HepG2 (cell line): ENCODE measurements at regions not wholly inside any gene's neighbourhood (a gene's known extent, or its start where the extent isn't known, plus 50 kb on each side); places are given as distances from the start of the nearest gene placed in this dataset.

Experiments used
- ASH2L ChIP-seq: fragments of 300-600, 200-600 bp; sonication (generic); IDR thresholded peaks from 2 replicates; pipeline ENCODE4 v1.7.0; 2017; ENCODE audit warnings: low read depth, mild to moderate bottlenecking, moderate library complexity, mixed read lengths, low read length; ENCODE audit not compliant: insufficient read length
- ATF3 ChIP-seq: sonication (generic); formaldehyde crosslinking; IDR thresholded peaks from 2 replicates; pipeline ENCODE4 v1.4.0; 2020; ENCODE audit warnings: missing genetic modification reagents
- CERS6 ChIP-seq: sonication (generic); formaldehyde crosslinking; IDR thresholded peaks from 2 replicates; pipeline ENCODE4 v1.5.0; 2020; ENCODE audit warnings: missing genetic modification reagents
- FOXA1 ChIP-seq, 2 experiments: fragments of 450-650 bp in 1 of 2; sonication (generic) in 1 of 2; formaldehyde crosslinking in 1 of 2; IDR thresholded peaks; 2 replicates each; pipeline versions ENCODE4 v1.4.0 to v1.6.1; 2016 to 2020; ENCODE audit warnings: missing genetic modification reagents in 1 of 2
- FOXA3 ChIP-seq: IDR thresholded peaks from 2 replicates; pipeline ENCODE4 v1.6.1; 2016; ENCODE audit warnings: missing genetic modification reagents, missing compliant biosample characterization
- SKI ChIP-seq: fragments of 450-650 bp; IDR thresholded peaks from one replicate; pipeline ENCODE4 v1.6.1; 2018; ENCODE audit warnings: mild to moderate bottlenecking; ENCODE audit not compliant: partially characterized antibody
- SMARCE1 ChIP-seq: fragments of 450-650 bp; IDR thresholded peaks from 2 replicates; pipeline ENCODE4 v1.6.1; 2017; ENCODE audit warnings: borderline replicate concordance
- SOX13 ChIP-seq, 3 experiments: fragments of 450-650 bp in 1 of 3; sonication (generic) in 1 of 3; formaldehyde crosslinking in 1 of 3; IDR thresholded peaks in 2 of 3; conservative IDR thresholded peaks in 1 of 3; 2 replicates each; pipeline versions ENCODE4 v1.5.0 to v1.6.1; 2016 to 2020; ENCODE audit warnings: antibody characterized with exemption in 1 of 3, mild to moderate bottlenecking in 1 of 3, missing compliant biosample characterization in 1 of 3, missing genetic modification reagents in 1 of 3, moderate library complexity in 1 of 3
- SOX5 ChIP-seq: IDR thresholded peaks from 2 replicates; pipeline ENCODE4 v1.6.1; 2016; ENCODE audit warnings: borderline replicate concordance
- SOX6 ChIP-seq, 2 experiments: fragments of 450-650 bp in 1 of 2; sonication (generic) in 1 of 2; formaldehyde crosslinking in 1 of 2; IDR thresholded peaks; 2 replicates each; pipeline versions ENCODE4 v1.4.0 to v1.6.1; 2017 to 2020; ENCODE audit warnings: antibody characterized with exemption in 1 of 2, mild to moderate bottlenecking in 1 of 2, missing genetic modification reagents in 1 of 2
- TFAP4 ChIP-seq: sonication (generic); IDR thresholded peaks from 2 replicates; pipeline ENCODE4 v1.6.1; 2016; ENCODE audit warnings: low read depth, borderline replicate concordance
- ZBTB20 ChIP-seq: sonication (generic); formaldehyde crosslinking; IDR thresholded peaks from 2 replicates; pipeline ENCODE4 v1.8.1; 2023; ENCODE audit warnings: missing genetic modification reagents, low read depth, mild to moderate bottlenecking, borderline replicate concordance
- ZFP62 ChIP-seq: sonication (generic); formaldehyde crosslinking; IDR thresholded peaks from 2 replicates; pipeline ENCODE4 v1.4.0; 2020; ENCODE audit warnings: missing genetic modification reagents
- TF ChIP-seq, protein P1 (sequence below): IDR thresholded peaks from 2 replicates; pipeline ENCODE4 v1.6.1; 2012; ENCODE audit warnings: low read length, improper control_type of control experiment
- TF ChIP-seq, protein P2 (sequence below): IDR thresholded peaks from 2 replicates; pipeline ENCODE4 v1.4.0; 2020; ENCODE audit warnings: mild to moderate bottlenecking, missing genetic modification reagents
- TF ChIP-seq, protein P3 (sequence below): sonication (generic); formaldehyde crosslinking; IDR thresholded peaks from 2 replicates; pipeline ENCODE4 v1.4.0; 2020; ENCODE audit warnings: low read depth, mild to moderate bottlenecking, missing genetic modification reagents

- TF ChIP-seq SKI (no peak), SOX6 (IDR thresholded peaks at IDR 0.05) (no peak), SOX6 (CRISPR knock-in tag; IDR thresholded peaks at IDR 0.05) (peak; percentile 13; the same call in 1 of the 2 replicates), SOX5 (CRISPR knock-in tag) (0 out of 2 replicates have a peak, but pooled peaks have one; percentile 18), CERS6 (CRISPR knock-in tag) (no peak), SOX13 (IDR thresholded peaks at IDR 0.05) (no peak), SOX13 (CRISPR knock-in tag; conservative IDR thresholded peaks at IDR 0.05 in 1 of 2, IDR thresholded peaks at IDR 0.05 in 1 of 2) (peak in 1 of 2 experiments; percentile 61; a peak in 2 of 4 replicates), FOXA1 (IDR thresholded peaks at IDR 0.05) (no peak), FOXA1 (CRISPR knock-in tag; IDR thresholded peaks at IDR 0.05) (peak; percentile 71), ZBTB20 (no peak), ATF3 (CRISPR knock-in tag) (no peak), ASH2L (no peak), FOXA3 (peak; percentile 73), SMARCE1 (no peak), TFAP4 (peak; percentile 69; the same call in 1 of the 2 replicates), ZFP62 (CRISPR knock-in tag) (no peak)
- TF ChIP-seq, protein P1, sequence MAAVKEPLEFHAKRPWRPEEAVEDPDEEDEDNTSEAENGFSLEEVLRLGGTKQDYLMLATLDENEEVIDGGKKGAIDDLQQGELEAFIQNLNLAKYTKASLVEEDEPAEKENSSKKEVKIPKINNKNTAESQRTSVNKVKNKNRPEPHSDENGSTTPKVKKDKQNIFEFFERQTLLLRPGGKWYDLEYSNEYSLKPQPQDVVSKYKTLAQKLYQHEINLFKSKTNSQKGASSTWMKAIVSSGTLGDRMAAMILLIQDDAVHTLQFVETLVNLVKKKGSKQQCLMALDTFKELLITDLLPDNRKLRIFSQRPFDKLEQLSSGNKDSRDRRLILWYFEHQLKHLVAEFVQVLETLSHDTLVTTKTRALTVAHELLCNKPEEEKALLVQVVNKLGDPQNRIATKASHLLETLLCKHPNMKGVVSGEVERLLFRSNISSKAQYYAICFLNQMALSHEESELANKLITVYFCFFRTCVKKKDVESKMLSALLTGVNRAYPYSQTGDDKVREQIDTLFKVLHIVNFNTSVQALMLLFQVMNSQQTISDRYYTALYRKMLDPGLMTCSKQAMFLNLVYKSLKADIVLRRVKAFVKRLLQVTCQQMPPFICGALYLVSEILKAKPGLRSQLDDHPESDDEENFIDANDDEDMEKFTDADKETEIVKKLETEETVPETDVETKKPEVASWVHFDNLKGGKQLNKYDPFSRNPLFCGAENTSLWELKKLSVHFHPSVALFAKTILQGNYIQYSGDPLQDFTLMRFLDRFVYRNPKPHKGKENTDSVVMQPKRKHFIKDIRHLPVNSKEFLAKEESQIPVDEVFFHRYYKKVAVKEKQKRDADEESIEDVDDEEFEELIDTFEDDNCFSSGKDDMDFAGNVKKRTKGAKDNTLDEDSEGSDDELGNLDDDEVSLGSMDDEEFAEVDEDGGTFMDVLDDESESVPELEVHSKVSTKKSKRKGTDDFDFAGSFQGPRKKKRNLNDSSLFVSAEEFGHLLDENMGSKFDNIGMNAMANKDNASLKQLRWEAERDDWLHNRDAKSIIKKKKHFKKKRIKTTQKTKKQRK, result no peak
- TF ChIP-seq, protein P2, sequence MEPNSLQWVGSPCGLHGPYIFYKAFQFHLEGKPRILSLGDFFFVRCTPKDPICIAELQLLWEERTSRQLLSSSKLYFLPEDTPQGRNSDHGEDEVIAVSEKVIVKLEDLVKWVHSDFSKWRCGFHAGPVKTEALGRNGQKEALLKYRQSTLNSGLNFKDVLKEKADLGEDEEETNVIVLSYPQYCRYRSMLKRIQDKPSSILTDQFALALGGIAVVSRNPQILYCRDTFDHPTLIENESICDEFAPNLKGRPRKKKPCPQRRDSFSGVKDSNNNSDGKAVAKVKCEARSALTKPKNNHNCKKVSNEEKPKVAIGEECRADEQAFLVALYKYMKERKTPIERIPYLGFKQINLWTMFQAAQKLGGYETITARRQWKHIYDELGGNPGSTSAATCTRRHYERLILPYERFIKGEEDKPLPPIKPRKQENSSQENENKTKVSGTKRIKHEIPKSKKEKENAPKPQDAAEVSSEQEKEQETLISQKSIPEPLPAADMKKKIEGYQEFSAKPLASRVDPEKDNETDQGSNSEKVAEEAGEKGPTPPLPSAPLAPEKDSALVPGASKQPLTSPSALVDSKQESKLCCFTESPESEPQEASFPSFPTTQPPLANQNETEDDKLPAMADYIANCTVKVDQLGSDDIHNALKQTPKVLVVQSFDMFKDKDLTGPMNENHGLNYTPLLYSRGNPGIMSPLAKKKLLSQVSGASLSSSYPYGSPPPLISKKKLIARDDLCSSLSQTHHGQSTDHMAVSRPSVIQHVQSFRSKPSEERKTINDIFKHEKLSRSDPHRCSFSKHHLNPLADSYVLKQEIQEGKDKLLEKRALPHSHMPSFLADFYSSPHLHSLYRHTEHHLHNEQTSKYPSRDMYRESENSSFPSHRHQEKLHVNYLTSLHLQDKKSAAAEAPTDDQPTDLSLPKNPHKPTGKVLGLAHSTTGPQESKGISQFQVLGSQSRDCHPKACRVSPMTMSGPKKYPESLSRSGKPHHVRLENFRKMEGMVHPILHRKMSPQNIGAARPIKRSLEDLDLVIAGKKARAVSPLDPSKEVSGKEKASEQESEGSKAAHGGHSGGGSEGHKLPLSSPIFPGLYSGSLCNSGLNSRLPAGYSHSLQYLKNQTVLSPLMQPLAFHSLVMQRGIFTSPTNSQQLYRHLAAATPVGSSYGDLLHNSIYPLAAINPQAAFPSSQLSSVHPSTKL, result 0 out of 2 replicates have a peak, but pooled peaks have one; percentile 39
- TF ChIP-seq, protein P3, sequence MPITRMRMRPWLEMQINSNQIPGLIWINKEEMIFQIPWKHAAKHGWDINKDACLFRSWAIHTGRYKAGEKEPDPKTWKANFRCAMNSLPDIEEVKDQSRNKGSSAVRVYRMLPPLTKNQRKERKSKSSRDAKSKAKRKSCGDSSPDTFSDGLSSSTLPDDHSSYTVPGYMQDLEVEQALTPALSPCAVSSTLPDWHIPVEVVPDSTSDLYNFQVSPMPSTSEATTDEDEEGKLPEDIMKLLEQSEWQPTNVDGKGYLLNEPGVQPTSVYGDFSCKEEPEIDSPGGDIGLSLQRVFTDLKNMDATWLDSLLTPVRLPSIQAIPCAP (CRISPR knock-in tag), result no peak
These were observed 377.9 kb upstream of the KITLG start (continued) for GRCh38 chr12:88958153-88958552.
